OCI-LY1 (cell line): ENCODE measurements at regions not wholly inside any gene's neighbourhood (a gene's known extent, or its start where the extent isn't known, plus 50 kb on each side); places are given as distances from the start of the nearest gene placed in this dataset.

Experiments used
- H2AFZ ChIP-seq: fragments of 200-600 bp; sonication (generic), shearing (Covaris generic); 2 replicates; pipeline ENCODE4 v1.6.0; 2014; ENCODE audit warnings: antibody characterized with exemption, mild to moderate bottlenecking, low read length
- H3F3A ChIP-seq: fragments of 200-600 bp; sonication (generic), shearing (Covaris generic); 2 replicates; pipeline ENCODE4 v1.6.0; 2014; ENCODE audit warnings: mild to moderate bottlenecking, antibody characterized with exemption, low read length, moderate library complexity; ENCODE audit not compliant: insufficient read depth
- H3K27ac ChIP-seq: fragments of 200-600 bp; sonication (generic); 2 replicates; pipeline ENCODE4 v1.5.1; 2014; ENCODE audit warnings: low read length, mixed run types, mild to moderate bottlenecking, low read depth; ENCODE audit not compliant: poor library complexity, severe bottlenecking
- H3K27me3 ChIP-seq: fragments of 200-600 bp; sonication (generic); 2 replicates; pipeline ENCODE4 v1.6.0; 2014; ENCODE audit warnings: antibody characterized with exemption, mild to moderate bottlenecking, low read length, moderate library complexity; ENCODE audit not compliant: insufficient read depth
- H3K36me3 ChIP-seq: fragments of 200-600 bp; sonication (generic); 2 replicates; pipeline ENCODE4 v1.6.1; 2014; ENCODE audit warnings: mild to moderate bottlenecking, antibody characterized with exemption, low read length, moderate library complexity, mixed read lengths; ENCODE audit not compliant: insufficient read depth
- H3K4me1 ChIP-seq: fragments of 200-600 bp; sonication (generic); 2 replicates; pipeline ENCODE4 v1.5.1; 2014; ENCODE audit warnings: mild to moderate bottlenecking, low read length, moderate library complexity; ENCODE audit not compliant: insufficient read depth, severe bottlenecking
- H3K4me2 ChIP-seq: fragments of 200-600 bp; sonication (generic), shearing (Covaris generic); 2 replicates; pipeline ENCODE4 v1.6.1; 2014; ENCODE audit warnings: low read length
- H3K4me3 ChIP-seq: fragments of 200-600 bp; sonication (generic); 2 replicates; pipeline ENCODE4 v1.5.1; 2014; ENCODE audit warnings: low read length, low read depth, mild to moderate bottlenecking, mixed read lengths; ENCODE audit not compliant: poor library complexity, severe bottlenecking
- H3K79me2 ChIP-seq: fragments of 200-600 bp; shearing (Covaris generic); 2 replicates; pipeline ENCODE4 v1.6.1; 2016; ENCODE audit warnings: mixed run types, low read length, mixed read lengths; ENCODE audit not compliant: insufficient read depth
- H3K9ac ChIP-seq: fragments of 200-600 bp; sonication (generic), shearing (Covaris generic); 2 replicates; pipeline ENCODE4 v1.6.1; 2014; ENCODE audit warnings: mild to moderate bottlenecking, low read length, mixed read lengths
- H3K9me2 ChIP-seq: fragments of 200-600 bp; sonication (generic), shearing (Covaris generic); 2 replicates; pipeline ENCODE4 v1.6.1; 2014; ENCODE audit warnings: low read depth, mild to moderate bottlenecking, low read length, mixed read lengths
- H3K9me3 ChIP-seq: fragments of 200-600 bp; shearing (Covaris generic); 2 replicates; pipeline ENCODE4 v1.6.1; 2014; ENCODE audit warnings: low read length, mixed read lengths
- H4K20me1 ChIP-seq: fragments of 200-600 bp; sonication (generic), shearing (Covaris generic); 2 replicates; pipeline ENCODE4 v1.6.0; 2016; ENCODE audit warnings: mild to moderate bottlenecking, low read length; ENCODE audit not compliant: insufficient read depth
- EZH2 ChIP-seq: fragments of 200-600 bp; sonication (generic), shearing (Covaris generic); IDR thresholded peaks from 2 replicates; pipeline ENCODE4 v1.8.0; 2017; ENCODE audit warnings: borderline replicate concordance, mixed run types, mild to moderate bottlenecking, antibody characterized with exemption, low read length, moderate library complexity, mixed read lengths
- TF ChIP-seq, protein P1 (sequence below): fragments of 200-600 bp; sonication (generic), shearing (Covaris generic); IDR thresholded peaks from 2 replicates; pipeline ENCODE4 v1.5.1; 2017; ENCODE audit warnings: mild to moderate bottlenecking, antibody characterized with exemption, low read length, moderate library complexity, mixed read lengths

DNA sequence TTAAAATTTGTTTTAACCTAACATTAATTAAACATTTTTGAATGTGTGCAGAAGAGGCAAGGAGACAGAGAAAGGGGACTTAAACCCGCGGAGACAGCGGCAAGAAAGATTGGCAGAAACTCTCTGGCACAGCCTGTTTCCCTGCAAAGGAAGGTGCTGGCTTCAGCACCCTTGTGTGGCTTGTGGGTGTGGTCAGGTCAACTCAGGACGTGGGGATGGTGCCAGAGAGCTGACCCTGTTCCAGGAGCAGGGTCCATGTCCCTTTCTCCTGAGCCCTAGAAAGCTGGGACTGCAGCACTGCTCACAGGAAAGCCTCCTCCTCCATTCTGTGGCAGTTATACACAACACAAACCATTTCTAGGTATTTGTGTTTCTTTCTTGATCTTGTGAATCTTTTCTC is 176.2 kb upstream of the ST6GAL2 start:
- no peaks in the 10 kb centered on the region for H3K27me3 ChIP-seq

DNA sequence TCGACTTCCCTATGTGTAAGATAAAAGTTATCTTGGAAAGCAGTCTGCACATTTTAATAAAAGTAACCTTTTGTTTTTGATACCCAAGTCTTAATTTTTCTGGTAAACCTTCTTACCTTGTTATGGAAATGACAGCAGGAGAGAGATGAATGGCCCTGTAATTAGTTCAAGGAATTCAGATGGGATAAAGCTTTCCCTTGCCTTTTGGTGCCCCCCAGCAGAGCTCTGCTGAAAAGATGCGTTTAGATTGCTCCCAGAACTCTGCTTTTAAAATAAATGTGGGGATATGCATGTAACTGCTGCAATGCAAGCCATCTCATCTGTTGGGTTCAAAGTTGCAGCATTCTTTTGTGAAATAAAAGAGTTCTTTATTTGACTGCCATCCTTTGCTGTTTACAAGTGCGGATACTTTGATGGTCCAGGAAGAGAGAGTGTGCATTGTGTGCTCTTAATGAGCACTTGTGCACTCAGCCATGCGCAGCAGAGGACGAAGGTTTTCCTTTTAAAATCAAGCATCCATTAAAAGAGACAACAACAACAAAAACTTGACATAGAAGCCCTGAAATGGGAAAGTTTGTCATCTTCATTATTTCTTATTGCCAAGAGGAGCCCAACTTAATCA is 176.7 kb upstream of the ST6GAL2 start:
- Histone ChIP-seq H3K4me3 (no peak overlapping the region), H3K4me1 (no peaks in the 10 kb centered on the region), H3K79me2 (no peaks in the 10 kb centered on the region), H3K9ac (no peak overlapping the region), H4K20me1 (no peaks in the 10 kb centered on the region), H2AFZ (no peak overlapping the region), H3K27me3 (no peaks in the 10 kb centered on the region), H3K9me3 (no peaks in the 10 kb centered on the region), H3K27ac (no peak overlapping the region), H3K36me3 (no peaks in the 10 kb centered on the region), H3K4me2 (no peak overlapping the region), H3F3A (no peaks in the 10 kb centered on the region), H3K9me2 (no peaks in the 10 kb centered on the region)
- TF ChIP-seq, protein P1, sequence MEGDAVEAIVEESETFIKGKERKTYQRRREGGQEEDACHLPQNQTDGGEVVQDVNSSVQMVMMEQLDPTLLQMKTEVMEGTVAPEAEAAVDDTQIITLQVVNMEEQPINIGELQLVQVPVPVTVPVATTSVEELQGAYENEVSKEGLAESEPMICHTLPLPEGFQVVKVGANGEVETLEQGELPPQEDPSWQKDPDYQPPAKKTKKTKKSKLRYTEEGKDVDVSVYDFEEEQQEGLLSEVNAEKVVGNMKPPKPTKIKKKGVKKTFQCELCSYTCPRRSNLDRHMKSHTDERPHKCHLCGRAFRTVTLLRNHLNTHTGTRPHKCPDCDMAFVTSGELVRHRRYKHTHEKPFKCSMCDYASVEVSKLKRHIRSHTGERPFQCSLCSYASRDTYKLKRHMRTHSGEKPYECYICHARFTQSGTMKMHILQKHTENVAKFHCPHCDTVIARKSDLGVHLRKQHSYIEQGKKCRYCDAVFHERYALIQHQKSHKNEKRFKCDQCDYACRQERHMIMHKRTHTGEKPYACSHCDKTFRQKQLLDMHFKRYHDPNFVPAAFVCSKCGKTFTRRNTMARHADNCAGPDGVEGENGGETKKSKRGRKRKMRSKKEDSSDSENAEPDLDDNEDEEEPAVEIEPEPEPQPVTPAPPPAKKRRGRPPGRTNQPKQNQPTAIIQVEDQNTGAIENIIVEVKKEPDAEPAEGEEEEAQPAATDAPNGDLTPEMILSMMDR, result no peak
- TF ChIP-seq EZH2, result no peak

More for the DNA sequence above, 176.2 kb upstream of the ST6GAL2 start:
- Histone ChIP-seq H3K4me1 (no peaks in the 10 kb centered on the region), H3K9me2 (no peaks in the 10 kb centered on the region), H3K79me2 (no peaks in the 10 kb centered on the region), H3K9ac (no peak overlapping the region), H3K4me2 (no peak overlapping the region), H3K27ac (no peak overlapping the region), H2AFZ (no peak overlapping the region), H3K9me3 (no peaks in the 10 kb centered on the region), H3K4me3 (no peak overlapping the region), H3F3A (no peaks in the 10 kb centered on the region), H4K20me1 (no peaks in the 10 kb centered on the region), H3K36me3 (no peaks in the 10 kb centered on the region)
- TF ChIP-seq EZH2, result no peak
- TF ChIP-seq, protein P1, result no peak

DNA sequence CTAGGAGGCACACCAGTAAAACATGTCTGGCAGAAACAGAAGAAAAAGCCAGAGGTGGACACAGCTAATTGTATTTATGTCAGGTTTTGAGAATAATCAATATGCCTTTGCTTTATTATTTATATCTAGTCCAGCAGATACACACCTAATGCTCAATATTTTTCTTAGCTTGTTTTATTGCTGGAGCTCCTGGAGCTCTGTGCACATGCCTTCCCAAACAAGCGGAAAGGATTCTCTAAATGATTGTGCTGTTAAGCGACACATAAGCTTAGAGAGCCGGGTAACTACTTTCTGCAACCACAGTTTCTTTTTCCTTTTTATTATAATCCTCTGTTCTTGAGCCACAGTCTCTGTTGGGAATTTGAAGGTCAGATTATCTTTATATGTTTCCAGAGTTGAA is 177.3 kb upstream of the ST6GAL2 start:
- Histone ChIP-seq H2AFZ (no peak overlapping the region), H3K9me3 (no peaks in the 10 kb centered on the region), H3K9ac (no peak overlapping the region), H3K4me3 (no peak overlapping the region), H3F3A (no peaks in the 10 kb centered on the region), H3K27ac (no peak overlapping the region), H3K36me3 (no peaks in the 10 kb centered on the region), H3K4me1 (no peaks in the 10 kb centered on the region), H3K4me2 (no peak overlapping the region), H3K9me2 (no peaks in the 10 kb centered on the region), H3K79me2 (no peaks in the 10 kb centered on the region), H4K20me1 (no peaks in the 10 kb centered on the region), H3K27me3 (no peaks in the 10 kb centered on the region)
- TF ChIP-seq, protein P1, result no peak
- no peak for TF ChIP-seq EZH2
